GDM1 (cell line): ENCODE measurements at regions not wholly inside any gene's neighbourhood (a gene's known extent, or its start where the extent isn't known, plus 50 kb on each side); places are given as distances from the start of the nearest gene placed in this dataset.

Experiments used
- DNase-seq: peaks from one replicate; lab custom pipeline; 2025; lab: John Stamatoyannopoulos, UW

DNA sequence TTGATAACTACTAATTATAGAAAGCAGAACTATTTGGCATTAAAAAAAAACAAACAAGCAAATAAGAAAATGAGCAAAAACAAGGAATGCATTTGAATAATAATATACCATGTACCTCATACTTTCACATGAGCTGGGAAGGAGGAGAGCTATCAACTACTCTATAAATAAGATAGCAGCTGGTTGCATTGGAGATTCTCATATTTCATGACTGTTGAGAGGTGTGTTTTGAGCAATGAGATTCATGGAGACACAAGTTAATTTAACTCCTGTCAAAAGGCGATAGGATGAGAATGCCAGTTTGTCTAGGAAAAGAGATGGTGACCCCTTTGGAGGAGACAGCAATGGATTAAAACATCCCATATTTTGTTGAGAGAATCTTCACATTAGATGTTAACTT, 348.8 kb upstream of the SPTLC3 start:
- no peak for DNase-seq

GRCh38 chr20:12660918-12661317, 347.9 kb upstream of the SPTLC3 start:
- no peak for DNase-seq

DNA sequence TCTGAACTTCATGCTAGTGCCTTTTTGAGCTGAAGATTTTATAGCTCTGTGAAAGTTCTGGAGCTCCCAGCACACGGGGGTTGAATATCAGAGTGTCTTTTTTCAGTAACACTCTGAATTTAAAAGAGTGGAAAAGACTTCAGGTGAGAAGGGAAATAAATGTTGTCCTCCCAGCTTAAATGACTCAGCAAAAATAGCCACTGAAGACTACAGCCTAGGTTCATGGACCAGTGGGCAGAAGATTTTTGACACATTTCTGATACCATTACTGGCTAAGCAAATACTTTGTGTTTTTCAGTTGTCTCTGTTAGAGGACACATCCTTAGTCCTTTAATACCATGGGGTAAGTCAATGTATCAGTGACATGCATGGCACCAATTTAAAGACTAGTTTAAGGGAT, 338.5 kb upstream of the SPTLC3 start:
- no peak for DNase-seq

- no peak for DNase-seq
Measured at GRCh38 chr20:12673352-12673751, 335.4 kb upstream of the SPTLC3 start.

DNA sequence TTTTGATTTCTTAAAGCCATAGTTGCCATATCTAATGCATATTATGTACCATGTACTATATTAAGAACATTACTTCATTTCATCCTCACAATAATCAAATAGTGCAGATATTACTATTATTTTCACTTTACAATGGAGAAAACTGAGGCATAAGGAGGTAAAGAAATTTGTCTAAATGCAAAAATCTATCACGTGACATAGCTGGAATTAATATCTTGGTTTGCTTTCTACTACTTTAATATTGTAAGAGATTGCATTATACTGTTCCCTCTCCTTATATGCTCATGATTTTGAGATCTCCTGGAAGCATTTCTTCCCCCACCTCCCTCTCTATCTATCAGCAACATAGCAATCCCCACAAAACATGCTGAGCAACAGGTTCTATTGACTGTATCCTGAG, 330.8 kb upstream of the SPTLC3 start:
- no peak for DNase-seq

DNA sequence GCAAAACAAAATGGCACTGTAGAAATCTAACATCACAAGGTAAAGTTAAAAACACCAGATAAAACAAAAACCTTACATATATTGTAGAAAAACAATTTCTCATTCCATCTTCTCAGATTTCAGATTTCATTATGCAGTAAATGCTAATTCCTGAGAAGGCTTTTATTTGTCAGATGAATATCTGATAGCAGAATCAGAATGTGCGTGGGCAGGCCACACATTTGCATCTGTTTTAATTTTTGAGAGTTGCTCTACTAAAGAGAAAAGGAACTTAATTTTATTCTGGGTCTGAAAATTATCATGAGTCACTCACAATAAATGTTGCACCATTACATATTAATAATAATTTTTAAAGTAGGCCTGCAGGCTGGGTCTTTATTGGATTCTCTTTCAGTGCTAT, 329.3 kb upstream of the SPTLC3 start:
- no peak for DNase-seq

GRCh38 chr20:12682613-12683012, 326.2 kb upstream of the SPTLC3 start:
- DNase-seq: no peak

DNA sequence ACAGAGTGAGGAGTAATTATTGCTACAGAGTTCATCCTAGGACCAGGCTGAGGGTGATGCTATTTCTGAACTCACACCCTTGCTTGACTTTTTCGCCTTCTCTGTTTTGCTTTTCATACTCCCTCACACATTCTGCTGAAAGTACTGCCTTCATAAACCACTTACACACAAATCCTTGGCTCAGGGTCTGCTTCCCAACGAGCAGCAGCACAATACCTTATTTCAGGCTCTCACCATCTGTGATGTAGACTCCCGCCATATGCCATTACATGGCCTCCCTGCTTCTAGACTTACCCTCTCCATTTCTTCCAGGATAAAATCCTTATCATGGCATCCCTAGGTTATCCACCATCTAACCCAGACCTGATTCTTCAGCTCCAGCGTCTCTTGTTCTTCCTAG, 321.3 kb upstream of the SPTLC3 start:
- DNase-seq: no peak

DNA sequence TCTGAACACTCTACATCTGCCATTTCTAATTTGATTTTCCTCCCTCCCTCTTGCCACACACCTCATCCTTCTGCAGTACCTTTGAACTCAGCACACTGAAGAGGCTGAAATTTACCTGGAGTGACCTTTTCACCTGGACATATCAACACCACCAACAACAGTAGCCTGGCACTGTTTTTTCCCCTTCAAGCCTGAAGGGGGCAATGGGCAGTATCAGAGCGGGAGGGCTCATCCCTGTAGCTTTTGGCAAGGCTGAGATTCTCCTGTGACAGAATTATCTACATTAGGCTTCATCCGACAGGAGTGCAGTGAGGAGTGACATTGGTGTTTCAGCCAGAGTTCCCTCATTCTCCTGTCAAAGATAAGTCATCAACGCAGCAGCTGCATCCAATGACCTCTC, 312.8 kb upstream of the SPTLC3 start:
- DNase-seq: no peak

- DNase-seq: no peak
Measured at GRCh38 chr20:12698817-12699216, 310.0 kb upstream of the SPTLC3 start.

DNA sequence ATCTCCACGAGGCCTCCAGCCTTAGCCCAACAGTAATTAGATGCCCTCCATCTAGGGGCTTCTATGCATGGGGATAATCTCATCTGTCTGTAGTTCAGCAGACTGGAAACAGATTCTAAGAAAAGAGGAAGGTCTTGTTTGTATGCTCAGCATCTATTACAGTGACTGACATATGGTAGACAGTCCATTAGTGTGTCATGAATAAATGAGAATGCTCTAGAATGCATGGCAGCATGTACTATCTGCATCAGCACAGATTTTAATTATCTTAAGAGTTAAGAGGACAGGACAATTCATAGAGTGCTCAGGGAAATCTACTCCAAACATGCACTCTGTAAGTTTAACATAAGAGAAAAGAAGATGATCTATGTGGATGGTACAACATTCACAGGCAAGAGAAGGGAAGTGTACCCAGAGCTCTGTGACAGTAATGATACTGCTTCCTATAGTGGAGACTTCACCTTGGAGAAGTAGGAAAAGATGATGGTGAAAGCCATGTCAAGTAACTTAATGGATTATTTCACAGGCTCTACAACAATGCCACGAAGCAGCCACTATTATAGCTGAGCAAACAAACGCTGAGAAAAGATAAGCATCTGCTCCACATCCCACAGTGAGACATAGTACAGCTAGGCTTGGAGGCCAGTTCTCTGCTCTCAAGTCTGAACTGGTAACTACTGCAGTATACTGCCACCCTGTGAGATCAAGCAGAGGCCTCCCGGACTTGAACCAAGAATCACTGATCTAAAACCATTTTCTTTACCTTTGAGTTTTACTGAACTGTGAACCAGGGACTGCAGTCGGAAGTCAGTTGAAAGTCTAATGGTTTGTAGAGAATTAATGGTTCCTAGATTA, 309.2 kb upstream of the SPTLC3 start:
- no peak for DNase-seq

DNA sequence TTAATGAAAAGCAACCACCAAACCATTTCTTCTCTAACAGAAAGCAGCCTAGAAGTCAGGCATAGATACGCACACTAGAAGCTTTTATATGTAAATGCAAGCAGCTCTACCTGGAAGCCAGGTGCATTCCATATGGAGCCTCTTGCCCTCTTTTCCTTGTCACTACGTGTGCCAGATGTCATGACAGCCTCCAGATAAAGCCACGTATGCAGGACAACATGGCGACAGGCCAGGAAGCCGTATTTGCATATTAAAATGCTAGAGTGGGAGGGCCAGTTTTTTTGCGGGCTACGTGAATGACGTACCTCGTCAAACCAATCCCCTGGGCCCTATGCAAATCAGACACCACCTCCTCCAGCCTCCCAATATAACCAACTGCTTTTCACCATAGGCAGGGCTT, 308.1 kb upstream of the SPTLC3 start:
- no peak for DNase-seq

DNA sequence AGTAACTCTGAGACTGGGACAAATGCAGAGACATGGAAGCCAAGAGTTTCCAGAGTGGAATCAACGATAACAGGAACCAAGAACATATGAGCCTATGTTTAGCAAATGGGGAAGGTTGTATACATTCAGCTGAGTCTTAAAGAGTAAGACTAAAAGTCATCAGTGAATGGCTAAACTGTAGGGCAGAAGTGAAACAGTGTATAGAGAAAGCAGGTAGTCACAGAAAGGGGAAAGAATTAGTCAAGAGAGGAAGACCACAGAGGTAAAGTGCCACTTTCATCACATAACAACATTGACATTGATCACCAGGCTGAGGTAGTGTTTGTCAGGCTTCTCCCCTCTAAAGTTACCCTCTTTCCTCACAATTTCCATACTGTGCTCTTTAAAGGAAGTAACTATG, 306.5 kb upstream of the SPTLC3 start:
- DNase-seq: no peak

GRCh38 chr20:12715371-12715770, 293.4 kb upstream of the SPTLC3 start:
- no peak for DNase-seq

GRCh38 chr20:12715991-12716680, 292.6 kb upstream of the SPTLC3 start:
- no peak for DNase-seq

DNA sequence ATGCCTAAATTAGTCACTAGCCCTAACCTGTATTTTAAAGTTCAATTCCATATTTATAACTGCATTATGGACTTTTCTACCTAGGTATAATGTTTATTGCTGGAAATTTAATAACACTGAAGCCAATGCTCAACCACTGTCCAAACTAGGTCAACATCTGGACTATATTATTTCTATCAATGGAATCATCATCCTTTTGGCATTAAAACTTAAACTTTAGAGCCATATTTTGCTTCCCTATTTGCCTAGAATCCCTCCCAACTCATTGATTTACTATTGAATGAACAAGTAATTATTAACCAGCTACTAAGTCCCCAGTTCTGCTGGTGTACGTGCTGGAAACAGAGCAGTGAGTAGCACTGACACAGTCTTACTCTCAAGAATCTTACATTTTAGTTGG, 291.7 kb upstream of the SPTLC3 start:
- no peak for DNase-seq

DNA sequence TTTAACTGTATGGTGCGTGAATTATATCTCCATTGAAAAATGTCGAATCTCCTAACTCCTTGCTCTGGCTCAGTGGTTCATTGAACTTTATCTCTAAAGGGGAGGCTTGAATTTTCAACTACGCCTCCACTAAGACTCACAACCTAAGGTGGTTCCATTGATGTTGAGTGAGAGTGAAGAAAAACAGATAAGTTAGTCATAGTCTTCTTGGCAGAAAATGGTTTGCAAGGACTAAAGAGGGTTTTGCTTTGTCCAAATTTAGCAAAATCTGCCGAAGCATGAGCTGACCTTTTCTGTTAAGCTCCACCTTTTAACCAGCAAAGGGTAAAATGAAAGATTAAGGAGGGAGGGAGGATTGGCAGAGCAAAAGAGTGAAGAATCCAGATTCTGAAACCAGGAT, 290.2 kb upstream of the SPTLC3 start:
- no peak for DNase-seq

- no peak for DNase-seq
Measured at GRCh38 chr20:12721636-12722035, 287.1 kb upstream of the SPTLC3 start.

- DNase-seq: no peak
Measured at GRCh38 chr20:12722091-12722490, 286.7 kb upstream of the SPTLC3 start.

DNA sequence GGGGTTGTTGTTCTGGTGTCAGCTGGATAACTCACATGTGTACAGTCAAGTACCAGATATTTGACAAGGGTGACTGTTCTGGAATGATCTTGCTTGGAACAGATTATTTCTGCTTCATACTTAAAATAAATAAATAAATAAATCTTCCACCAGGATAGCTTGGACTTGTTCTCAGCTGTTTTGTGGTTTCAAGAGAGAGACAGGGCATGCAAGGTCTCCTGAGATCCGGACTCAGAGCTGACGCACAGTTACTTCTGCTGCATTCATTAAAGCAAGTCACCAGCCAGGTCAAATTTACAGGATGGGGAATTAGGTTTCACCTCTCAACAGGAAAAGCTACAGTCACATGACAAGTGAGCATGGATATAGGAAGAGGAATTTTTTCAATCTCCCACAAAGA, 285.0 kb upstream of the SPTLC3 start:
- no peak for DNase-seq

DNA sequence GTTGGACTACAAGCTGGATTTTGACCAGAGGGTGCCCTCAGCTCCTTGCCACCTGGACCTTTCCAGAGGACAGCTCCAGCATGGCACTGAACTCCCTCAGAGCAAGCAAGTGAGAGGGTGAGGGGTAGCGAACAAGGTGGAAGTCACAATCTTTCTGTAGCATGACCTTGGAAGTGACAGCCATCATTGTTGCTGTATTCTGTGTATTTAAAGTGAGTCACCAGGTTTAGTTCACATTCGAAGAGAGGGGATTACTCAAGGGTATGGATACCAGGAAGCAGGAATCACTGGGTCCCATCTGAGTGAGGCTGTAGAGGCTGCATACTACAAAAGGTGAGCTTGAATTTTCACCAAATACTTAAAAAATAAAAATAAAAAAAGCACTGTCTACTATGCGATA, 280.0 kb upstream of the SPTLC3 start:
- DNase-seq: no peak

DNA sequence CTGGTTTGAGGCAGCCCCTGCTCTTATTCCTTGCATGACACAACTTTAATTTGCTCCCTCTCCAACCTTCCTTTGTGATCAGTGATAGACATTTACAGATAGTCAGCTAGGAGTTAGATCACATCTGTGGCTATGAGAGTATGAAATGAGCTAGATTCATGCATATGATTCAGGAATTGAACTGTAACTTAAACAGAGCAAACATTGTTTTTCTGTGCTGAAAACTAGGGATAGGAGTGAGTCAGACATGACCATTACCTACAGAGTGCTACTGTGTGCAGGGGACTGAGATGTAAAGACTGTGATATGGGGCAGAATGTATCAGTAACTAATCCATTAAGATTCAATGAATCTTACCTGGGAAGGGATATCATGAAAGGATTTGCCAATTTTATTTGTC, 279.4 kb upstream of the SPTLC3 start:
- no peak for DNase-seq

DNA sequence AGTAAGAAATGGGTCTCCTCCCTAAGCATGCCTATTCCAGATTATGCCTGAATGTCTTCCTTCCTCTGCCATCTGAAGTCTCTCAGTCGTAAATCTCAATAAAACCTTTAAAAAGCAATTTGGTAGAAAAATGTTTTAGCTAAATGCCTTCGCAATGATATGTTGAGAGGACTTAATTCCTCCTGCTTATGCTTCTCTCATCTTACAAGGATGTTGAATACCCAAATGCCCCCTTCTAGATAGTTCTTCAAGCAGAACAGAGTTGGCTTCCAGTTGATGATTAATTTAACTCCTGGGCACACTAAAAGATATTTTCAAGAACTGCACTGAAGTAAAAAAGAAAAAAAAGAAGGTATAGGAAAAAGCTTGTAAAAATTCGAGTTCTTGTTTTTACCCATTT, 275.0 kb upstream of the SPTLC3 start:
- DNase-seq: no peak

- DNase-seq: no peak
Measured at GRCh38 chr20:12737497-12737896, 271.3 kb upstream of the SPTLC3 start.
